CD4-positive, alpha-beta T cell treated with Interleukin-6 for 4 hours (primary cell): ENCODE measurements at regions not wholly inside any gene's neighbourhood (a gene's known extent, or its start where the extent isn't known, plus 50 kb on each side); places are given as distances from the start of the nearest gene placed in this dataset.
"Not testable (repeated sequence)": the region's sequence is repeated elsewhere in the genome, so short reads cannot be mapped to it uniquely, and the experiment has no call there.

ENCODE experiments used
- DNase-seq: peaks from one replicate; pipeline ENCODE4 v3.0.0-alpha.2; 2020; ENCODE audit warnings: mixed read lengths

DNA sequence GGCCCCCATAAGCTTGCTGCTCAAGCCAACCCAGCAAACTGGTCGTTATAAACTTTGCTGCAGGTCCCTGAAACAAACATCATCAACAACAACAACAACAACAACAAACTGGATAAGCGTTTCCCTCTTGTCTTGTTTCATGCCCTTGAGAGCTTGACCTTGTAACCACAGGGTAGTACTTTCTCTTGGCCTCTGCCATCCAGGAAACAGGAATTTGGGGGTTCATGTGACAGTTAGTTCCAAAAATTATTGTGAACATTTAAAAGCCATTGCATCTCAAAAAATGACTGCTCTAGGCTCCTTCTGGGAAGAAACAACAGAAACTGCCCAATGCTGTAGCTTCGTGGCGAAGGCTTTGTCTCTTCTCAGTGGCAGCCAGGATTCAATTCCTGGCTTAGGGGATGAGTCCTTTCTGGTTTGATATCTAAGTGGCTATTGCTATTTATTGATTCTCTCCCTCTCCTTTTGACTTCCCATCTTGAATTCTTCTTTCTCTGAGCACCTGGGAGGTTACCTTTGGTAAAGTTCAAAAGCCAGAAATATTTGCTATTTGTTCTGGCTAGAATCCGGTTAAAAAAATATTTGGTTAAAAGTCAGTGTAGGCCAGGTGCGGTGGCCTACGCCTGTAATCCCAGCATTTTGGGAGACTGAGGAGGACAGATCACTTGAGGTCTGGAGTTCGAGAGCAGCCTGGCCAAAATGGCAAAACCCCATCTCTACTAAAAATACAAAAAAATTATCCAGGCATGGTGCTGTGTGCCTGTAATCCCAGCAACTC lies 52.0 kb upstream of the CPM start:
- no peak for DNase-seq

DNA sequence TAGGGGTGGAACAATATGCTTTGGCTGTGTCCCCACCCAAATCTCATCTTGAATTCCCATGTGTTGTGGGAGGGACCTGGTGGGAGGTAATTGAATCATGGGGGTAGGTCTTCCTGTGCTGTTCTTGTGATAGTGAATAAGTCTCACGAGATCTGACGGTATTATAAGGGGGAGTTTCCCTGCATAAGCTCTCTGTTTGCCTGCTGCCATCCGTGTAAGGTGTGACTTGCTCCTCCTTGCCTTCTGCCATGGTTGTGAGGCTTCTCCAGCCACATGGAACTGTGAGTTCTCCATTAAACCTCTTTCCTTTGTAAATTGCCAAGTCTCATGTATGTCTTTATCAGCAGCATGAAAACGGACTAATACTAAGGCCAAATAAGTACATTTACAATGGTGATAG lies 64.6 kb upstream of the CPM start:
- DNase-seq = not testable (repeated sequence)

DNA sequence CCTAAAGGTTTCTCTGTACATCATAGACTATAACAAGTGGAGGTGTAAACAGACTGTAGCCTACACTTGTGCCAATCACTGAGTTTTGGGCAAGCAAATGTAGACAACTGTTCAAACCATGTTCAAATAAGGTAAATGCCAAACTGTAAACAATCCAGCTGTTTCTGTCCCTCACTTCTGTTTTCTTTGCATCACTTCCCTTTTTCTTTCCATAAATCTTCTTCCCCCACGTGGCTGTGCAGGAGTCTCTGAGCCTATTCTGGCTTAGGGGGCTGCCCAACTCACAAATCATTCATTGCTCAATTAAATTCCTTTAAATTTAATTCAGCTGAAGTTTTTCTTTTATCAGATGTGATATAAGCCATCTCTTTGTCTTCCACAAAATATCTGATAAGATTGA lies 65.1 kb upstream of the CPM start:
- no peak for DNase-seq

DNA sequence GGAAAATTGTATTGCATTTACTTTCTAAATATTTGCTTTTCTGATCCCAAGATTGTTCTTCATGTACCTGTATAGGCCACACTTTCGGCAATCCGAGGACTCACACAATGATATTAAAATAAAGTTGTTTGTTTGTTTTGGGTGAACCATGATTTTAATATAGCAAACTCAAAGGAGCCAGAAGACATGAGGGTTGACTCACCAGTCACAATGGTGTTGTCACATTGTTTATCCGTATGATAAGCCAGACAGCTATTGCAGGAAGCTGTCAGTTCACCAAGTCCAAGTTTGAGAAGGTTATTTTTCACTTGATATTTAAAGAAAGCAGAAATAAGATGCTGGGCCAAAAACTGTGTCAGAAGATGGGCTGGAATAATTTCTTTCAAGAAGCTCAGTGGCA lies 67.1 kb upstream of the CPM start:
- DNase-seq = no peak

DNA sequence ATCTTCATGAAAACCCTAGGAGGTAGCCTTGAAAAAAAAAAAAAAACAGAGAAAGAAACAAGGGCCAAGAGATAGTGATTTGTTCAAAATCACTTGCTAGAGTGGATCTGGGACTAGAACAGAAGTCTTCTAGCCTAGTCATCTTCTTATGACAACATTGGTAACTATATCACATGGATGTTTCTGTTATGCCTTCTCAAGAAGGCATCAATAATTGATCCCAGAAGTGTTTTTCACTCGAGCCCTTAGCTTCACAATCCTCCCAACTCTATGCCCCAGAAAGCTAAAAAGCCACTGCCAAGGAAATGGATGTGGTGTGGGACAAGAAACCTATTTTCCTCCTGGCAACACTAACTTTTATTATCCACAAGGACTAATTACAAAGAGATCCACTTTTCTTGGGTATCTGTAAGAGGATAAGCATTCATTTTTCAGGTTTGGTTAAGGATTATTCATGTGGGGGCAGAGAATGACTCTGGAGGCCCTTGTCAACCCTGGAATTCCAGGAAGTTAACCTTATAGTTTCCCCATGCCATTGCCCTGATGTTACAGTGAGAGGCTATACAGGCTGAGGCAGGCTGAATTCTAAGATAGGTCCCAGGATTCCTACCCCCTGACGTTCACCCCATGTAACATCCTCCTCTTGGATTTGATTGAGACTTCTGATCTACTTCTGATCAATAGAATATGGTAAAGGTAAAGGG lies 67.7 kb upstream of the CPM start:
- DNase-seq = no peak

DNA sequence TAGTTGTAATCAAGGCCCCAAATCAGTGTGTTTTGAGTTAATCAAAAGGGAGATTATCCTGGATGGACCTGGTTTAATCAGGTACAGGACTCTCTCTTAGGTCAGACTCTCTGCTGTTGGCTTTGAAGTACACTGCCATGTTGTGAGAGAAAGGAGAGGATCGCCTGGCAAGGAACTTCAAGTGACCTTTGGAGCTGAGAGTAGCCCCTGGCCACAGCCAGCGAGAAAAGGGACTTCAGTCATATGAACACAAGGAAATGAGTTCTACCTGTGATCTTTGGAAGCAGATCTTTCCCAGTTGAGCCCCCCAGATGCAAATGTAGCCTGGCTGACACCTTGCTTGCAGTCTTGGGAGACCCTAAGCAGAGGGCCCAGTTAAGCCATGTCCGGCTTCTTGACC lies 68.3 kb upstream of the CPM start:
- no peak for DNase-seq

DNA sequence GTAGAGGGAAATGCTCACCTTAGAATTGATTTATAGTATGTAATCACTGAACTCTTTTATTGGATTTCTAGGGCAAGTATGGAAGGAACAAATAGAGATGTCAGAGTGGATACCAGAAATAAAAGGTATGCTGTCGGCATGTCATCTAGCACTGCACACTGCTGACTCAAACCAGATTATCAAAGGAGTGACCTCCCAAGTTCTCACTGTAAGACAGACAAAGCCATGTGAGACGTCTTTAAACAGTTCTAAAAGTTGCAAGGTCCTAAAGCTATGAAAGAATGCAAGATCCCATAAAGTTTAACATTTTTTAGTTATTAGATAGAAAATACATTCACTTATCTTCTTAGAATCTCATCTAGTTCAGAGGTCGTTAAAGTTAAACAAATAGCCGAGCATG lies 70.0 kb upstream of the CPM start:
- DNase-seq = no peak

DNA sequence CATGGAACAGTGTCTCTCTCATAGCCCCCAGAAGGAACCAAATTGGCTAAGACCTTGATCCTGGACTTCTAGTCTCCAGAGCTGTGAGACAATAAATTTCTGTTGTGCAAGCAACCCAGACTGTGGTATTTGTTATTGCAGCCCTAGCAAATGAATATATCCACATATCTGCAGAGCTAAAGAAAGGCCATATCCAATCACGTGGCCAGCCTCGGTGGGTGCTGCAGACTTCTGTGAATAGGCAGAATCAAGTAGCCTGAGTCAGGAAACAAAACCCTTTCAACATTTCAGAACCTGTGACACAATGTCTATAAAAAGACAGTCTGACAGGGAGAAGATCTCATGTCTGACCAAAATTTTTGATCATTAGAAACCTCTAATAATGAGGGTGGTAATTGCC lies 71.0 kb upstream of the CPM start:
- no peak for DNase-seq

DNA sequence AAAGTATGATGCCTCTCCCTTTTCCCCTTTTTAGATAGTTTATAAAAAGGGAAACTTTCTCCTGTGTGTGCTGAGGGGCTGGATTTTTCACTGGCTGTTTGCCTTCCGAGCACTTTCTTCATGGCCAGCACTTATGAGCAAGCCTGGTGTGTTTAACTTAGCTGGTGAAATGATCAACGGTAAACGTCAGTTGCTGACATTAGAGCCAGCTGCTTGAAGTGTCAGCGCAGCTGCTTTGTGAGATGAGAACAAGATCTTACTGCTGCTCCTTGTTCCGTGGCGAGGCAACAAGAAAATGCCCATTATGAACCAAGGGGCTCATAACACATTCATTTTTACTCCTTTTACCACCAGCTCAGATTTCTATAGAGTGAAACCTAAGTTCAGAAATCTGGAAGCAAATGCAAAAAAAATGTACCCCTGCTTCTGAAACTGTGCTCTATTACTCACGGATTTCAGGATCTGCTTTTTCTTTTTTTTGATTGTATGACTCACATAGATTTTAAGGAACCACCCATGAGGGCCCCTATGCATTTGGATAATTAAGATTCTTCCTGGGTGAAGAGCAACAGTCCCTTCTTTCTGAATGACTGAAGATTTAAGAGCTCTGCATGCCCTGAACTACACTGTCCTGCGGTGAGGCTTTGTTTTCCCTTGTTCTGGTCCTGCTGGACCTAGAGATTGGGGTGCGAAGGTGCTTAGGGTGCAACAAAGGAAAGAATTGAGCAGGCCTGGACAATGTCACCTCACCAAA lies 74.3 kb upstream of the CPM start:
- DNase-seq = no peak

DNA sequence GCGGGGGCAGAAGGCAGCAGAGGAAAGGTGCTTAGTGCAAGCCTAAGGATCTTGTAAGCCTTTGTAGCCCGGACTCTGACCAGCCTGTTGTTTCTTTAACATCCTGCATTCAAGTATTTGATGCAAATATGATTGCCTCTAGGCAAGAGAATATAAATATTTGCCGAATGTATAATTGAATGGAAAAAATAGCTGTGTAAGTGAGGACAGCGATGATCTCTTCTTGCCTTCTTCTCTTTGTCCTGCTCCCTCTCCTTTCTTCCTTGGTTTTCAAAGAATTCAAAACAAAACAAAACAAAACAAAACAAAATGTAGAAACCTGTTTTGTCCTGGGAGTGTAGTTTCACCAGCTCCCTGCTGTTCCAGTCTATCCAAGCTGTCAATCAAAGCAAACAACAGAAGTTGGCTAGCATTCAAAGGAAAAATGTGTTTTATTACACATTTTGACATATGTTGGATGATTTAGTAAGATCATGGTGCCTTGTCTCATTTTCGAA lies 74.9 kb upstream of the CPM start:
- DNase-seq = no peak

DNA sequence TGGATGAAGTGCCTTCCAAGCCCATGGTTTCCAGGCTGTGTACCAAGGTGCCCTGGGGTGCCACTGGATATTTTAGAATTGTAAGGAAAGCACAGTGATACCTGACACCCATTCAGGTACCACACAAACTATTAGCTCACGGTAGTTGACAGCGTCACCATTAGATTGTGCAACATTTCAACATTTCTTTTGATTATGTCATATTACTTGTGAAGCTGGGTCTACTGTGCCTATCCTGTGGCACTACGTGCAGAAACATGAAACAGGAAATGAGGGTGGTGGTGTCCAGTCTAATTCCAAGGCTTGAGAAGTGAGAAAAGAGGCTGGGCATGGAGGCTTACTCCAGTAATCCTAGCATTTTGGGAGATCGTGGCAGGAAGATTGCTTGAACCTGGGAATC lies 75.5 kb upstream of the CPM start:
- DNase-seq = no peak

DNA sequence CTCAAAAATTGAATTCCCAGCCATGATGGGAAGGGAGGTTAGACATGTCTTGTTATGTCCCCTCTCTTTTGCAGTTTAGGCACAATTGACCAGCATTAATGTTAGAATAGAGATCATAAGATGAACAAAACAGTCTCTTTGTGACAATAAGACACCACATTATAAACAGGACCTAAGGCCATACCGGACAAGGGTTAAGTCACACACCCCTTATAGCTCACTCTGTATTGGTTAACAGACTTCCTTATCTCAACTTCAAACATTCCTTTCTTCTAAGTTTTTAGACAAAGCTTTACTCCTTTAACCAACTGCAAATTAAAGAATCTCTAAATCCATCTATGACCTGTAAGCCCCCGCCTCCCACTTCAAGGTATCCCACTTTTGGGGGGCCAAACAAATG lies 81.1 kb upstream of the CPM start:
- DNase-seq = no peak

DNA sequence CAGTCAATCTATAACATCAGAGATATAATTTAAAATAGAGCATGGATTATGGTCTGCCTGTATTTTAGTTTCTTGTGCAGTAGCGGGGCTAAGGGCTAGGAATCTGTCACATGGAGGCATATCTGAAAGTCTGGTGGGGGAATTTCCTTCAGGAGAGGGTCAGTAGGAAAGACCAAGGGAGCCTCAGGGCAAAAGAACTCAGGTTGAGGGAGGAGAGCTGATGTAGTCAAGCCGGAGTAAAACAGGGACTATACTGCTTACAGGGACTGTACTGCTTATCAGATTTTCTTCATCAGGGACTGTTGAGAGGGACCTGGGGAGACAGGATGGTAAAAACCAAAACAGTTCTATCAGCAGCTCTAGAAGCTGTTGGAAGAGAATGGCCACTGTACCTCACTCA lies 82.0 kb upstream of the CPM start:
- no peak for DNase-seq

DNA sequence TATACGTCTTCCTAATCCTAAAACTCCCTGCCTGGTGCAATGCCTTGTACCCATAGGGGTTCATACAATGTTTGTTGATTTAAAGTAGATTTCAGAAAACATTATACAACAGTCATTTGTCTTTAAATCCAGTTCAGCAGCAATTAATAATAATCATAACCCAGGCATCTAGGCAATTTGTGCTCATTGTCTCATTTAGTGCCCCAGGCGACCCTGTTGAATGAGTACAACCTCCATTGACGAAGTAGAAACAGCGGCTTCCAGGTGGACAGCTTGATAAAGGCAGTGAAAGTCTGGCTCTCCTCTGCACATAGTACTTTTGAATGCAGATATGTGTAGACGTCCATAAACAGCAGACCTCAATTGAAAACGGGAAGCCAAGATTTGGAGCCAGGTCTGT lies 82.9 kb upstream of the CPM start:
- no peak for DNase-seq

DNA sequence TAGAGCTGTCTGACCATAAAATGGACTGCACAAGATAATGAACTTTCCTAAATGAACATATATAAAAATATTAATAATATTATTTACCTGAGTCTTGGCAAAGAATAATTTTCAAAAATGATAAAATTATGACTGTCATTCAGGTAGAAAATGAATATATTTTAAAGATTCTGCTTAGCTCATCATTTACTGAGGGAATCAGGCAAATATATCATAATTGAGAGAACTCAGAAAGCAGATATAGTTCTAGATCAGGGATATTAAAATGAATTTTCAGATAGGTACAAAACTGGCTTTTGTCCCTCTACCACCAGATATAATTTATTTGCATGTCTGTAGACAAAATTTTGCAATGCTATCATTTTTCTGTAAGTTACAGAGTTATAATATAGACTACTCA lies 86.1 kb upstream of the CPM start:
- no peak for DNase-seq

DNA sequence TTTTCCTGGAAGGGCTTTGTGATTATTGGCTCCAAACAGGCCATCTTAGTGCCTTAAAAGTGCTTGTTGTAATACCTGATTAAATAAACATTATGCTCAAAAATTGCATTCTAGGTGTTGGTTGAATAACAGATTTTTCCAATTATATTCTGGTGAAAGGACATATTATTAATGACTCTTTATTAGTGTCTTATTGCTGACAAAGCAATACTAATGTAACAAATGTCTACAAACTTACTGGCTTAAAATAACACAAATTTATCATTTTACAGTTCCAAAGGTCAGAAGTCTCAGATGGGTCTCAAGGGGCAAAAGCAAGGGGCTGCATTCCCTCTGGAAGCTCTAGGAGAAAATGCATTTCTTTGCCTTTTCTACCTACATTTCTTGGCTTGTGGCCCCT lies 86.9 kb upstream of the CPM start:
- DNase-seq = no peak

DNA sequence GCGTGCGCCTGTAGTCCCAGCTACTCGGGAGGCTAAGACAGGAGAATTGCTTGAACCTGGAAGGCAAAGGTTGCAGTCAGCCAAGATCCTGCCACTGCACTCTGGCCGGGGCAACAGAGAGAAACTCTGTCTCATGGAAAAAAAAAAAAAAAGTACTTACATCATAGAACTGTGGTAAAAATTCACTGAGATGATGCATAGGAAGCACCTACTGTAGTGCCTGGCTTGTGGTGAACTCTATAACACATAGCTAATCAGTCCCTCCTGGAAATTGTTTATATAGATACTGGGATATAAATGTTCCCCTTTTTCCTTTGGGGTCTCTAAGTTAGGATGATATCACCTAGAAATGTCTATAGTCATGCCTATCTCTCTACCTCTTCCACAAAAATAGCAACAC lies 89.7 kb upstream of the CPM start:
- DNase-seq = no peak

DNA sequence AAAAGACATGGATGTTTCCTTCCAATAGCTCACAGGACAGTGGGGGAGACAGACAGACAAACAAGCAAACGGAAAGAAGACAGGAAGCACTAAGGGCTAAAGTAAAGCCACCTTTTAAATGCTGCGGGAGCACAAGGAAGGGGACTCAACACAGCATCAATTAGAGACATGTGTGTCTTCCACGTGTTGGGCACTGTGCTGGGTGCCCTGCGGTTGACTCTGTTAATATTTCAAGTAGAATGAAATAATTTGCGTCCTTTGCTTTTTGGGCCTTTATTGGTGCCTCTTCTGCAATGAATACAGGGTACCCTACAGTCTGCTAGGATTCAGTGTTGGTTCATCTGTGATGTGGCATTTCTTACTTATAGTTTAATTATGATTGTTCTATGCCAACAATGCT lies 90.9 kb upstream of the CPM start:
- no peak for DNase-seq

DNA sequence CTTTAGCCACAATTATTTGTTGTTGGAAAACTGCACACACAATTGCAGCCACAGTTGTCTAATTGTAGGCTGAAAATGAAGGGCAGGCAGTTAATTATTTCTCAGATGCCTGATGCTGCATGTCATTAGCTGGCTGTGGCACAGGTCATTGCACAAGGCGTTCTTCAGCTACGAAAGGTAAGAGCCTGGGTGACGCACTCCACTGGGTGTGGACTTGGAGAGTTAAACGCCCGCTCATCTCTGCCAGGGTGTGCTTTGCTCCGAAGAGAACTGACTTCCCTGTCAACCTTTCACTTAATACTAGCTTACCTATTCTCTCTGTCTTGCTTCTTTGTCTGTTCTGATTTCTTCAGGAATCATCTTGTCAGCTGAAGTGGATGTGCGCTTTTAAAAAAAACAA lies 91.4 kb upstream of the CPM start:
- DNase-seq = no peak

DNA sequence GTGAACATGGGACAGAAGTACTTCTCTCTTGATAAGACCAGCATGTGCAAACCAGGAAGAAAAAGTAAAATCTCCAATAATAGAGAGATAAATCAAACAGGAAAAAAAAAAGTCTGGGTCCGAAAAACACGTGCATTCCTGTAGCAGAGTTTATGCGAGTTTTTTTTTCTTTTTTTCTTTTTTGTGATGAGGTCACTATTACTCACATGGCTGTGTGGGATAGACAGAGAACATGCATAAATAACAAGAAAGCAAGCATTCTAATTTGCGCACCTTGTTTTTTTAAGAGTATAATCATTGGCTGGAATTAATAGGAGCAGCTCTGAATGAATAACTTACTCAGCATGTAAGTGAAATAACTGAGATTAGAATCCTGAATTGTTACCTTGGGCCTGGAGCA lies 91.9 kb upstream of the CPM start:
- DNase-seq = no peak

DNA sequence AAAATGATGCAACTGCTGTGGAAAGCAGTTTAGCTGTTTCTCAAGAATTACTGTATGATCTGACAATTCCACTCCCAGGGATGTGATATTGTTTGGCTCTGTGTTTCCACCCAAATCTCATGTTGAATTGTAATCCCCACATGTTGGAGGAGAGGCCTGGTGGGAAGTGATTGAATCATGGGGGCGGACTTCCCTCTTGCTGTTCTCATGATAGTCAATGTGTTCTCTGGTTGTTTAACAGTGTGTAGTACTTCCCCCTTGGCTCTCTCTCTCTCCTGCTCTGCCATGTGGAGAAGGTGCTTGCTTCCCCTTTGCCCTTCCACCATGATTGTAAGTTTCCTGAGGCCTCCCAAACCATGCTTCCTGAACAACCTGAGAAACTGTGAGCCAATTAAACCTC lies 93.4 kb upstream of the CPM start:
- no peak for DNase-seq

DNA sequence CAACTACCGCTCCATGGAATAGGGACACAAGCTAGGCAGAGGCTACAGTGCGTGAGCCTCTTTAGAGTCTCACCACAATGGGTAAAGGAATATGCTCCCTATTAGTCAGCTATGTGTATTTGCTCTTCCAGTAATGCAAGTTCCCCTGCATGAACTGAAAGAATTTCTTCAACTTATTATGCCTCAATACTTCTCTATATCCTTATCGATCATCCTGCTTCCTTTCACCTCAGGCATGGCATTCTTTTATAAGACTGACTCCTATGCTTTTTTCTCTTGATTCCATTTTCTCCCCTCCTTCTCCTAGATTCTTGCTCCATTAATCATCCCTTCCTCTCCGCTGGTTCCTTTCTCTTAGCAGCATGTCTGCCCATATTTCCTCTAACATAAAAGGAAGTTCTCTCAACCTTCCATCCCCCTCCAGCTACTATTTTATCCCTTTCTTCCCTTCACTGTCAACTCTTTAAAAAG lies 94.5 kb upstream of the CPM start:
- no peak for DNase-seq

DNA sequence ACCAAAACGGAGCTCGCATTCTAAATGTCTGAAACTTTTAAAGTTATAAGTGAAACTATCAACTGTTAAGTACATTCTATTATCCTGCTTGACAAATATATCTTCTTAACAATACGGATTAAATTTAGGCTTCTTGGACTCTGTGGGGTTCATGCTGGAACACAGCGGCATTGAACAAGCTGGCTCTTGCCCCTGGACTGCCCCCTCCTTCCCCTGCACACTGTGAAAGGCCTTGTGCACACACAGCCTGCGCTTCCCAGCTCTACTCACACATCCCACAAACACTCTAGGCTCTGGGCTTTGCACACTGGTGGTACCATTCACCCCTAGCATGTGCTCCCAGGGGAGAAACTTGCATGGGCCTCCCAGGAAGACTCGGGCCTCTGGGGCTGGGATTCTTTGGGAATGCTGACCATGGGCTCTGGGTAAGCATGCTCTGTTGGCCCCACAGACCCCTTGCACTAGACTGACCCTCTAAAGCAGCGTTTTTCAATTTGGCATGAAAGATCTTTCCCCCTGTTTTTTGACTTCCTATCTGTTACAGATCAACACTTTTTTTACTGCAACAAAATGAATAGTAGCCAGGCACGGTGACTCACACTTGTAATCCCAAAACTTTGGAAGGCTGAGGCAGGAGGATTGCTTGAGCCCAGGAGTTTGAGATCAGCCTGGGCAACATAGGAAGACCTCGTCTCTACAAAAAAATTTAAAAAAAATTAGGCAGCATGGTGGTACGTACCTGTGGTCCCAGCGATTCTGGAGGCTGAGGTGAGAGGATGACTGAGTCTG lies 96.2 kb upstream of the CPM start:
- DNase-seq = no peak
